GM18508 (cell line): ENCODE measurements at regions not wholly inside any gene's neighbourhood (a gene's known extent, or its start where the extent isn't known, plus 50 kb on each side); places are given as distances from the start of the nearest gene placed in this dataset.
"Not testable (repeated sequence)": the region's sequence is repeated elsewhere in the genome, so short reads cannot be mapped to it uniquely, and the experiment has no call there.

ENCODE experiments used
- ATAC-seq: cut with Tn5 transposase; IDR thresholded peaks from one replicate; pipeline ENCODE4 v1.9.1; 2021; ENCODE audit warnings: moderate number of reproducible peaks; ENCODE audit not compliant: insufficient read depth, unreplicated experiment

- no peak for ATAC-seq
Measured at GRCh38 chr1:198809247-198809646, 170.4 kb downstream of the PTPRC start.

- ATAC-seq = no peak
Measured at GRCh38 chr1:198811449-198811848, 172.6 kb downstream of the PTPRC start.

- no peak for ATAC-seq
Measured at GRCh38 chr1:198823626-198824025, 184.8 kb downstream of the PTPRC start.

GRCh38 chr1:198825254-198825653 is 186.4 kb downstream of the PTPRC start:
- ATAC-seq = no peak

GRCh38 chr1:198829356-198829755 is 190.5 kb downstream of the PTPRC start:
- ATAC-seq = no peak

- ATAC-seq = no peak
Measured at GRCh38 chr1:198829944-198830343, 191.1 kb downstream of the PTPRC start.

- ATAC-seq = no peak
Measured at GRCh38 chr1:198830412-198830811, 191.6 kb downstream of the PTPRC start.

- no peak for ATAC-seq
Measured at GRCh38 chr1:198833706-198834503, 195.1 kb downstream of the PTPRC start.

- ATAC-seq = no peak
Measured at GRCh38 chr1:198837278-198838021, 198.6 kb downstream of the PTPRC start.

- ATAC-seq = no peak
Measured at GRCh38 chr1:198838022-198838342, 199.1 kb downstream of the PTPRC start.

GRCh38 chr1:198841477-198841876 is 202.6 kb downstream of the PTPRC start:
- ATAC-seq = no peak

- ATAC-seq = no peak
Measured at GRCh38 chr1:198842686-198843085, 203.8 kb downstream of the PTPRC start.

- no peak for ATAC-seq
Measured at GRCh38 chr1:198845271-198845670, 206.4 kb downstream of the PTPRC start.

- ATAC-seq = no peak
Measured at GRCh38 chr1:198845851-198846250, 207.0 kb downstream of the PTPRC start.

- no peak for ATAC-seq
Measured at GRCh38 chr1:198846556-198846955, 207.7 kb downstream of the PTPRC start.

- no peak for ATAC-seq
Measured at GRCh38 chr1:198848206-198848605, 209.4 kb downstream of the PTPRC start.

- no peak for ATAC-seq
Measured at GRCh38 chr1:198848649-198849048, 209.8 kb downstream of the PTPRC start.

GRCh38 chr1:198849093-198849492 is 210.3 kb downstream of the PTPRC start:
- no peak for ATAC-seq

GRCh38 chr1:198850196-198850595 is 211.4 kb downstream of the PTPRC start:
- ATAC-seq = no peak

GRCh38 chr1:198850966-198851365 is 212.1 kb downstream of the PTPRC start:
- ATAC-seq = not testable (repeated sequence)

- no peak for ATAC-seq
Measured at GRCh38 chr1:198856601-198857000, 217.8 kb downstream of the PTPRC start.

GRCh38 chr1:198858033-198858432 is 219.2 kb downstream of the PTPRC start:
- no peak for ATAC-seq
